ENCODE measurements at regions not wholly inside any gene's neighbourhood (a gene's known extent, or its start where the extent isn't known, plus 50 kb on each side); places are given as distances from the start of the nearest gene placed in this dataset.
A peak's percentile ranks its signal among the peaks of the same experiment; 100 is the strongest.

GRCh38 chr6:87847135-87847829 is 145.2 kb upstream of the AKIRIN2 start:
- DNase-seq, result no peak

DNA sequence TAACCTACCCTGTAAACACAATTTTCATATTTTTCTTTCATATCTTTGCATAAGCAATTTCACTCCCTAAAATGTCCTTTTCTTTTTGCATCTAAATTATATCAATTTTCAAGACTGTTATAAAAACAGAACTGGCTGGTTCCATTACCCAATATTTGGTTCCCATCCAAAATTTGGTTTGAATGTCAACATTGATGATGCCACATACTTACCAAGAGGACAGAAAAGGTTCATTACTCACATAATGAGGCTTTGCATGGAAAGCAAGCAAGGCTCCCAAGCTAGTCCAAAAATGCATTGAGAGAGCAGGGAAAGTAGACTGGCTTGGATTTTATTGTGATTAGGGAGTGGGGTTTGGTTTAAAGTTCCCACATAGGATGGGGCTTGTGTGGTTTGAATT is 144.4 kb upstream of the AKIRIN2 start:
- DNase-seq, result no peak

DNA sequence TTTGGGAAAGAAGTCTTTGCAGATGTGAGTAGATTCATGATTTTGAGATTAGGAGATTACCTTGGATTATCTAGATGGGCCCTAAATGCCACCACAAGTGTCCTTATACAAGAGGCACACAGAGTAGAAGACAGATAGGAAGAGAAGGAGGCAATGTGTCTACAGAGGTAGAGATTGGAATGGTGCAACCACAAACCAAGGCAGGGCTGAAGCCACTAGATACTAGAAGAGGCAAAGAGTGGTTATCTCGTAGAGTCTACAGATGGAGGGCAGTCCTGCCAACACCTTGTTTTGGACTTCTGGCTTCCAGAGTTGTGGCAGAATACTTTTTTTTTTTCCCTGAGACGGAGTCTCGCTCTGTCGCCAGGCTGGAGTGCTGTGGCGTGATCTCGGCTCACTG is 138.3 kb upstream of the AKIRIN2 start:
- DNase-seq, result no peak

DNA sequence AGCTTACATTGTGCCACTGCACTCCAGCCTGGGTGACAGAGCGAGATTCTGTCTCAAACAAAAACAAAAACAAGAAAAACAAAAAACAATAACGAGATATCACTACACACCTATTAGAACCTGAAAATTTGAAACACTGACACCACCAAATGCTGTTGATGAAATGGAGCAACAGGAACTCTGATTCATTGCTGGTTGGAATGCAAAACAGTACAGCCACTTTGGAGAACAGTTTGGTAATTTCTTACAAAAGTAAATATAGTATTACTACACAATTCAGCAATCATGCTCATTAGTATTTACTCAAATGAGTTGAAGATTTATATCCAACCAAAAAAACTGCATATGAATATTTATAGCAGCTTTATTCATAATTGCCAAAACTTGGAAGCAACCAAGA is 135.8 kb upstream of the AKIRIN2 start:
- DNase-seq, result no peak

DNA sequence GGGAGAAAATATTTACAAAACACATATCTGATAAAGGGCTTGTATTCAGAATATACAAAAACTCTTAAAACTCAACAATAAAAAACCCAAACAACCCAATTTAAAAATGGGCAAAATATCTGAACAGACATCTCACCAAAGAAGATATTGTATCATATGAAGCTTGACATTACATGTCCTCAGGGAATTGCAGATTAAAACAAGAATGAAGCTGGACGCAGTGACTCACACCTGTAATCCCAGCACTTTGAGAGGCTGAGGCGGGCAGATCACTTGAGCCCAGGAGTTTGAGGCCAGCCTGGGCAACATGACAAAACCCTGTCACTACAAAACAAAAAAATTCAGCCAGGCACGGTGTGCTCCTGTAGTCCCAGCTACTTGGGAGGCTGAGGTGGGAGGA is 135.4 kb upstream of the AKIRIN2 start:
- no peak for DNase-seq

DNA sequence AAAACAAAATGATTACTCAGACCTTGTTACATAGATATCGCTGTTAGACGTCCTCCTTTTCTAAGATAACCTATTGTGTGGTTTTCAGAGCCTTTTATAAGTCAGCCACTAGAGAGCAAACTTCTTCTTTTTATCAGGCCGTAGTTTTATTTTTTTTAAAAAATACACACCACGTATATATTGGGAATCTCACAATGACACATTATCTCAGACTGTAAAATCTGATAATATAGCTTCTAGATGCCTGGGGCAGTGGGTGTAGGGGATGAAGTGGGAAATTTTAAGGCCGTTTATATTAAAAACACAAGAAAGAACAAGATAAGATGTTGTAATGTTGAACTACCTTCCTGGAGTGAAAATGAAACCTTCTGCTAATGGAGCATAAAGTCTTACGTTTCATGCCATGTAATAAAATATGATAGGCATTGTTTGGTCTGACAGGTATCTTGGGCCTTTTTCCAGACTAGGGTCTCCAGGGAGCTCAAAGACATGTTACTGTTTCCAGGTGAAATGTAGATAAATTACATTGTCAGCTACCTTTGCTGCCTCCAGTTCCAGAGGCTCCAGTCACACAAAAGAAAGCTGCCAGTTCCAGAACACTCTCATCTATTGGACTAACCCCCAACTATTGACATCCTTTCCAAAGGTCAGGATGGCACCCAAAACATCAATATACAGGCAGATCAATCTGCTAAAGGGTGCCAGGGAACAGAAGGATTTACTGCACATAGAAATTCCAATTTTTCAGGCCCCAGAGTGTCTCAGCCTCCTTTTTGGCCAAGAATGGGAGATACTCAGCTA is 130.2 kb upstream of the AKIRIN2 start:
- DNase-seq, result peak; percentile 48

- no peak for DNase-seq
These were observed 128.9 kb upstream of the AKIRIN2 start for GRCh38 chr6:87830907-87831306.

DNA sequence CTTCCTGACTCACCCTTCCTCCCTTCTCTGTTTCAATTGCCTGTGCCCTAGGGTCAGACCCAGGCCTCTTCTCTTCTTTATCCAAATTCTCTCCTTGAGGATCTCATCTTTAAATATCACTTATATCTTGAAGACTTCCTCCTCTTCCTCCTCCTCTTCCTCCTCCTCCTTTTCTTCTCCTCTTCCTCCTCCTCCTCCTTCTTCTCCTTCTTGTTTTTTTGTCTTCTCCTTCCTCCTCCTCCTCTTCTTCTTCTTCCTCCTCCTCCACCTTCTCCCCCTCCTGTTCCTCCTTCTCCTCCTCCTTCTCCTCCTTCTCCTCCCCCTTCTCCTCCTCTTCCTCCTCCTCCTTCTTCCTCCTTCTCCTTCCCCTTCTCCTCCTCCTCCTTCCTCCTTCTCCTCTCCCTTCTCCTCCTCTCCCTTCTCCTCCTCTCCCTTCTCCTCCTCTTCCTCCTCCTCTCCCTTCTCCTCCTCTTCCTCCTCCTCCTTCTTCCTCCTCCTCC is 127.6 kb upstream of the AKIRIN2 start:
- no peak for DNase-seq

GRCh38 chr6:87828044-87828443 is 126.0 kb upstream of the AKIRIN2 start:
- no peak for DNase-seq

GRCh38 chr6:87827346-87827745 is 125.3 kb upstream of the AKIRIN2 start:
- DNase-seq, result no peak

DNA sequence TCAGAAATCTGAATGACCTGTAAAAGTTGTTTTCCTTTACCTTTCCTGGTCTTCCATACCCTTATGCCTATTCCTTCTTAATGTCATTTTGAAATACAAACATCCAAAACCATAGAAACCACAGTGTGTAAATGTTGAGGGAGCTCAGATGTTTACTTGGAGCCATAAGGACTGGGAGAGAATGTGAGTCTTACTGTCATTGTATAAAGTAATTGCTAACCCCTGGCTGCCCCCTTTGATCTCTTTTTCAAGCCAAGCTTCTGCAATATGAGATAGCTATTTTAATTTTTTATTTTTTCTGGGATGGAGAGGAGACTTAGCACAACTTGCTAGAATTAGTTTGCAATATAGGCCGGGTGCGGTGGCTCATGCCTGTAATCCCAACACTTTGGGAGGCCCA is 124.4 kb upstream of the AKIRIN2 start:
- no peak for DNase-seq

GRCh38 chr6:87825821-87826221 is 123.8 kb upstream of the AKIRIN2 start:
- DNase-seq, result no peak

GRCh38 chr6:87824958-87825491 is 123.0 kb upstream of the AKIRIN2 start:
- DNase-seq, result no peak

GRCh38 chr6:87822011-87822410 is 120.0 kb upstream of the AKIRIN2 start:
- DNase-seq, result no peak

GRCh38 chr6:87820343-87820984 is 118.4 kb upstream of the AKIRIN2 start:
- DNase-seq, result no peak

GRCh38 chr6:87817183-87817582 is 115.2 kb upstream of the AKIRIN2 start:
- no peak for DNase-seq

GRCh38 chr6:87815449-87815848 is 113.4 kb upstream of the AKIRIN2 start:
- no peak for DNase-seq

GRCh38 chr6:87808005-87808757 is 106.1 kb upstream of the AKIRIN2 start:
- no peak for DNase-seq

DNA sequence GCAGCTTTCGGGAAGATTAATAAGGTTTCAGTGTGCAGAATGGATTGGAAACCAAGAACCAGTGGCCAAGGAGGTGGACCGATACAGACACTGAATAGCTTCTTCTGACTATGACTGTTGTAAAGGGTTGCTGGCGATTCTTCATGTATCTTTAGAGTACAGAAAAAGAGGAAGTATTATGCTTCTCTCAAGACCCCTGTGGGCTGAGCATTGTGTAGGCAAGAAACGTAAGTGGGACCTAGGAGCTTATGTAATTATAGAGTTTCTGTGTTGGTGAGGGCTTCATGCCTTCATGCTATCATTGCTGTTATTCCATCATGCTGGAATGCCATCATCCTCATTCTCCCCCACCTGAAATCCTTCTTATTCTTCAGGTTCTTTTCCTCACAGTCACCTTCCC is 105.4 kb upstream of the AKIRIN2 start:
- DNase-seq, result no peak

DNA sequence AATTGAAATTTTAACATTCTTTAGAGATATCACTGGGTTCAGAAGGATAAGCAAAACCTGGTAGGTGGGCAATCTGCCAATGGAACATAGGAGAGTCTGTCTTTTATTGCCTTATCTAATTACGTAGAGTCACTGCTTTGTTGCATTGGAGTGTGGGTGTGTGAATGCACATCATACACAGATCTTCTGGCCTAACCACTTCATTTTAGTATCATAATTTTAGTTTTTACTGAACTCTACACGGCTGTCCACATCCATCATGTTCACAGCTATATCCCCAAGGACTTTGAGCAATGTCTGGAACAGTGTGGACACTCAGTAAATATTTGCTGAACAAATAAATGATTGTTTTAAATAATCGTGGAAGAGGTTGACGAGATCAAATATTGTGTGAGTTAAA is 104.6 kb upstream of the AKIRIN2 start:
- no peak for DNase-seq

GRCh38 chr6:87806099-87806498 is 104.1 kb upstream of the AKIRIN2 start:
- no peak for DNase-seq

- no peak for DNase-seq
These were observed 101.8 kb upstream of the AKIRIN2 start for GRCh38 chr6:87803791-87804190.

DNA sequence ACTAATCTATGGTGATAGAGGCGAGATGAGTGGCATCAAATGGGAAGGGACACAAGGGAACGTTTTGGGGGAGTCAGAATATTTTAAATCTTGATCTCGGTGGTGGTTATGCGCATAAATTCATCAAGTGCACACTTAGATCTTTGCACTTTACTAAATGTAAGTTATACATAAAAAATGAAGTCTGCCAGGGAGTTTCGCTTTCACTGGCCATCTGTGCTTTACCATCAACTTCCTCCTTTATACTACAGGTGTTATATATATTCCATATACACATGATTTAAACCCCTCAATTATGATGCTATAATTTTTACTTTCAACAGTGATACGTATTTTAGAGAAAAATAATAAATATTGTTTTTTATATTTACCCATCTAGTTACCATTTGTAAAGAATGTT is 97.6 kb upstream of the AKIRIN2 start:
- DNase-seq, result no peak
